ENCODE measurements at regions not wholly inside any gene's neighbourhood (a gene's known extent, or its start where the extent isn't known, plus 50 kb on each side); places are given as distances from the start of the nearest gene placed in this dataset.

- no peaks in the 10 kb centered on the region for H3K27me3 Mint-ChIP-seq
- Histone ChIP-seq H3K27ac (ENCODE audit: low read length in 2 of 2) (no peak overlapping the region), H4K20me1 (ENCODE audit: control insufficient read depth, insufficient read depth, low read length, poor library complexity, severe bottlenecking) (no peaks in the 10 kb centered on the region), H3K9ac (ENCODE audit: low read length) (no peak overlapping the region), H3K9me3 (ENCODE audit: control extremely low read depth in 1 of 3, control insufficient read depth in 2 of 3, insufficient read depth in 1 of 3, low read length in 2 of 3) (peaks cover 0 to 12% (median 0%) of the 10 kb centered on the region in 3 donors), H3K79me2 (ENCODE audit: control insufficient read depth, insufficient read depth, low read length) (no peaks in the 10 kb centered on the region), H3K4me3 (ENCODE audit: control extremely low read depth in 1 of 5, extremely low read depth in 1 of 5, insufficient read depth in 1 of 5, low read depth in 2 of 5, low read length in 4 of 5) (no peak overlapping the region), H3K4me1 (ENCODE audit: control insufficient read depth in 2 of 2, insufficient read depth in 2 of 2, low read length in 2 of 2) (no peaks in the 10 kb centered on the region), H3K27me3 (replicated peaks in 1 of 4; ENCODE audit: control extremely low read depth in 1 of 4, control insufficient read depth in 3 of 4, insufficient read depth in 4 of 4, low read length in 3 of 4) (no peaks in the 10 kb centered on the region), H3K36me3 (replicated peaks in 1 of 2; ENCODE audit: control extremely low read depth in 1 of 2, control insufficient read depth in 1 of 2, extremely low read depth in 1 of 2, insufficient read depth in 2 of 2, low read length in 1 of 2) (no peaks in the 10 kb centered on the region), H2AFZ (ENCODE audit: insufficient read depth, low read depth, low read length, poor library complexity, severe bottlenecking) (no peak overlapping the region), H3K4me2 (replicated peaks; ENCODE audit: low read depth, low read length, poor library complexity, severe bottlenecking) (no peak overlapping the region)
- H3K9me3 Mint-ChIP-seq (ENCODE audit: insufficient read depth) = no peaks in the 10 kb centered on the region
- ChIA-PET POLR2A (no interaction called here), CTCF (no interaction called here)
- intact Hi-C loops (cut with micrococcal nuclease) = no loop called here
- no peak overlapping the region for H3K27ac Mint-ChIP-seq
- WGBS (ENCODE audit: insufficient coverage) = 91% methylated on average over 5 of the region's 5 CpGs
- no peak overlapping the region for H3K4me3 Mint-ChIP-seq
- no peak for TF ChIP-seq CTCF (IDR thresholded peaks at IDR 0.05)
- TF ChIP-seq EZH2 (IDR thresholded peaks at IDR 0.05; ENCODE audit: borderline replicate concordance, insufficient read depth, low read depth, low read length, poor library complexity, severe bottlenecking) = no peak
- ATAC-seq (ENCODE audit: low read depth) = no peak
- no peak for DNase-seq
- H3K4me1 Mint-ChIP-seq = no peaks in the 10 kb centered on the region
Observed at GRCh38 chr22:26857169-26857568, 199.8 kb downstream of the MIAT start.

GRCh38 chr22:26860301-26860700, 202.9 kb downstream of the MIAT start:
- Histone ChIP-seq H2AFZ (ENCODE audit: insufficient read depth, low read depth, low read length, poor library complexity, severe bottlenecking) (no peak overlapping the region), H3K27me3 (replicated peaks in 1 of 4; ENCODE audit: control extremely low read depth in 1 of 4, control insufficient read depth in 3 of 4, insufficient read depth in 4 of 4, low read length in 3 of 4) (no peaks in the 10 kb centered on the region), H3K4me3 (ENCODE audit: control extremely low read depth in 1 of 5, extremely low read depth in 1 of 5, insufficient read depth in 1 of 5, low read depth in 2 of 5, low read length in 4 of 5) (no peak overlapping the region), H3K4me1 (ENCODE audit: control insufficient read depth in 2 of 2, insufficient read depth in 2 of 2, low read length in 2 of 2) (no peaks in the 10 kb centered on the region), H4K20me1 (ENCODE audit: control insufficient read depth, insufficient read depth, low read length, poor library complexity, severe bottlenecking) (no peaks in the 10 kb centered on the region), H3K9ac (ENCODE audit: low read length) (no peak overlapping the region), H3K36me3 (replicated peaks in 1 of 2; ENCODE audit: control extremely low read depth in 1 of 2, control insufficient read depth in 1 of 2, extremely low read depth in 1 of 2, insufficient read depth in 2 of 2, low read length in 1 of 2) (no peaks in the 10 kb centered on the region), H3K27ac (ENCODE audit: low read length in 2 of 2) (no peak overlapping the region), H3K9me3 (ENCODE audit: control extremely low read depth in 1 of 3, control insufficient read depth in 2 of 3, insufficient read depth in 1 of 3, low read length in 2 of 3) (peaks cover 0 to 12% (median 0%) of the 10 kb centered on the region in 3 donors), H3K4me2 (replicated peaks; ENCODE audit: low read depth, low read length, poor library complexity, severe bottlenecking) (no peak overlapping the region), H3K79me2 (ENCODE audit: control insufficient read depth, insufficient read depth, low read length) (no peaks in the 10 kb centered on the region)
- Mint-ChIP-seq H3K27me3 (no peaks in the 10 kb centered on the region), H3K4me1 (no peaks in the 10 kb centered on the region), H3K4me3 (no peak overlapping the region), H3K27ac (no peak overlapping the region), H3K9me3 (ENCODE audit: insufficient read depth) (no peaks in the 10 kb centered on the region)
- ATAC-seq (ENCODE audit: low read depth) (no peak), DNase-seq (no peak)
- WGBS (ENCODE audit: insufficient coverage) = 100% methylated on average over 6 of the region's 9 CpGs
- TF ChIP-seq EZH2 (IDR thresholded peaks at IDR 0.05; ENCODE audit: borderline replicate concordance, insufficient read depth, low read depth, low read length, poor library complexity, severe bottlenecking) = no peak
- TF ChIP-seq CTCF (IDR thresholded peaks at IDR 0.05) = no peak
- POLR2A ChIA-PET = no interaction called here
- intact Hi-C loops (cut with micrococcal nuclease) = no loop called here
- CTCF ChIA-PET = no interaction called here
